GM18907 (cell line): ENCODE measurements at regions not wholly inside any gene's neighbourhood (a gene's known extent, or its start where the extent isn't known, plus 50 kb on each side); places are given as distances from the start of the nearest gene placed in this dataset.
"Not testable (repeated sequence)": the region's sequence is repeated elsewhere in the genome, so short reads cannot be mapped to it uniquely, and the experiment has no call there.

Experiments used
- ATAC-seq: cut with Tn5 transposase; IDR thresholded peaks from one replicate; pipeline ENCODE4 v1.9.1; 2021; ENCODE audit warnings: mild to moderate bottlenecking, moderate library complexity; ENCODE audit not compliant: unreplicated experiment

DNA sequence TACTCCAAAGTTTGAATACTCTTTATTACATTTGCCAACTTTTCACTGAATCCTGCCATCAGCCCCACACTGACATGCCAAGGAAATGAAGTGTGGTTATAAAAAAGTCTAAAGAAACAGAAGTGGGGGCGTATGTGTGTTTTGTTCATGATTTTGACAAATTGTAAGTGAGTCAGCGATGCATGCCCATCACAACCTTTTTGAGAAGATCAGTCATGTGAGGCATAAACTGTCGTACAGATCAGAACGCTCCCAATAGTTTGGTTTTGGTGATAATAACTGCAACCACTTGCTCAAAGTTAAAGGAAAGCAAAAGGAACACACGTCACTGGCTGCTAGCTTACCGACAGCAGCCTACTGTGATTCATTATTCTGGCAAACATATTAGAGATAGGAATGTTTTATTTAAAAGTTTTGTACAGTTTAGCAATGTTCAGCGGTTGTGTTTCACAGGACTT, 95.6 kb downstream of the RGS2 start:
- no peak for ATAC-seq

DNA sequence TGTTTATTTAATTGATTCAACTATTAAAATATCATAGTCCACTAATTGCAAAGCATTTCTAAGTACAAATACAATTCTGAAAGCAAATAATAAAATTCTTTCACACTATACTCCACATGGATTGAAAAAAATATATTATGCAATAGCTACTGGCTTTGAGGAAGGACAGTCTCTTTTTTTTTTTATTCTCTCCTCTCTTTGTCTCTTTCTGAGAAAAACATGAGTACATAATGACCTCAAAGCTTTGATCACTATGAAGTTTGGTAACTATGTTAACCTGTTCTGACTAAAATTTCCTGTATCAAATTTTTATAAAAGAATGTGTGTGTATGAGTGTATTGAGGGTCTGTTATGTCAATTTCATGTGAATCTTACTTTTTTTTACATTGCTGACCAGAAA, 96.2 kb downstream of the RGS2 start:
- ATAC-seq: no peak

DNA sequence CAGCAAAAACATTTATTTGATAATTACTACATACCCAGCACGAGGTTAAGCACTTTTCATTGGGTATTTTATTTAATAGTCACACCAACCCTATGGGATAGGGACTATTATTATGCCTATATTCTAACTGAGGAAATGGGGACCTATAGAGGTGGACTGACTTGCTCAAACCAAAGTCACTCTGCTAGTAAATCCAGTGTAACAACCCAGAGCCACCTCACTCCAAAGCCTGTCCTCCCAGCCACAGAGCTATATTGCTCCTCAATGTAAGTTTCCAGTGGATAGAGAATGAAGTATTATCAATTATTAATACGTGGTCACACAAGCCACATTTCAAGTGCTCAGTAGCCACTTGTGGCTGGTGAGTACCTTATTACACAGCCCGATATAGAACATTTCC, 97.5 kb downstream of the RGS2 start:
- ATAC-seq: no peak

DNA sequence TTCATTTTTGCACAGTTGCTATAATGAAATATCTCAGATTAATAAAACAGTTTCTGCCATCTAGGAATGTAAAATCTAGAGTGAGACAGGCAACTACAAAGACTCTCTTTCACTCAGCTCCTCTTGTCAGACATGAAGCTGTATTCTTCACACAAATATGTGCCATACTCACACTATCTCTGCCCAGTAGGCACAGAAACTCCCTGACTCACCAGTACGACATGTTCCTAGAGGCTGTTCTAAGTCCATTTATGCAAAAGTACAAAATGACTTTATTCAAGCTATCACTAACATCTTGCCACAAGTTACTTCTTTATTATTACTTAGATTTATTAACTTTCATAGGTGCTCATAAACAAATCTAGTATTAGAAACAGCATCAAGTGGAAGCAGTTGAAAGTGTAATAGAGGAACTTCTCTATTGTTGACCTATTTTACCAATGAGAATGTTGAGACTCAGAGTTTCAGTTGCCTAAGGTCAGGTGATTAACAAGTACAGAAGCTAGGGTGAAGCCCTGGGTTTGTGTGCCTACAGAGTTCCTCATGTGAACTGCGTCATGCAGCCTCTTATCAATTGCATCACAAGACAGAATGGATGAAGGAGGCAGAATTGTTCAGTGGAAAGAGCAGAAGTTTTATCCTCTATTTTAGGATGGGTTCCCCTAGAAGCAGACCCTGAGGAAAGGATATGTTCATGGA, 98.9 kb downstream of the RGS2 start:
- ATAC-seq: peak; percentile 44

DNA sequence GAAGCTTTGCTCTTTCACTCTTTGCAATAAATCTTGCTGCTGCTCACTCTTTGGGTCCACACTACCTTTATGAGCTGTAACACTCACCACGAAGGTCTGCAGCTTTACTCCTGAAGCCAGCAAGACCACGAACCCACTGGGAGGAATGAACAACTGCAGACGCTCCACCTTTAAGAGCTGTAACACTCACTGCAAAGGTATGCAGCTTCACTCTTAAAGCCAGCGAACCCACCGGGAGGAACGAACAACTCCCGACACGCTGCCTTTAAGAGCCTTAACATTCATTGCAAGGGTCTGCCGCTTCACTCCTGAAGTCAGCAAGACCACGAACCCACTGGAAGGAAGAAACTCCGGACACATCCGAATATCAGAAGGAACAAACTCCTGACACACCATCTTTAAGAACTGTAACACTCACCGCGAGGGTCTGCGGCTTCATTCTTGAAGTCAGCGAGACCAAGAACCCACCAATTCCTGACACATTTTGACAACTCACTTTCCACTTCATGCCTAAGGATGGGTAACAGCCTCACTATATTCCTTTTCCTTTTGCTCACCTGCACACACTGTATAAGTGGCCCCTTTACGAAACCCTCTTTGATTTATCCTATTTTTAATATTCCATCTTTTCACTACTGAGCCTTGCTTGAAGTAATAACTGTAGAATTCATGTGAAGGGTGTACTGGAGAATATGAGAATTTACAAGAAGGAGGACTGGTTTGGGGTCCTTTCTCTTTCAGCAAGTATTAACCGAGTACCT, 103.2 kb downstream of the RGS2 start:
- ATAC-seq: not testable (repeated sequence)

DNA sequence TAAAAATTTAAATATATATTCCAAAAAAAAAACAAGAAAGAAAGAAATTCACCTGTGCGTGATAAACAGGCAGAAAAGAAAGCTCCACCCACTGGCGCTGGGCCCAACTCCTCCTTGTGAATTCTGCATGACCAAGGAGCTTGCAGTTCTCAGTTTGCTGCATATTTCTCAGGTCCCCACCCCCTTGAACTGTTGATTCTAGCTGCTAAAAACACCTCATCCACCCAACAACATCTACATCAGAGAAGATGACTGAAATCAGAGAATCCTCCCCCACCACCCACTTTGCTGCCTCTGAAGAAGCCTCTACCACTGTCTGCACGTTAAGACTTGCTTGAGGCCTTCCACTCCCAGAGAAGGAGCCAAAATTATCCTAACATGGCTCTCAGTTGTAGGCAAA, 104.8 kb downstream of the RGS2 start:
- no peak for ATAC-seq

DNA sequence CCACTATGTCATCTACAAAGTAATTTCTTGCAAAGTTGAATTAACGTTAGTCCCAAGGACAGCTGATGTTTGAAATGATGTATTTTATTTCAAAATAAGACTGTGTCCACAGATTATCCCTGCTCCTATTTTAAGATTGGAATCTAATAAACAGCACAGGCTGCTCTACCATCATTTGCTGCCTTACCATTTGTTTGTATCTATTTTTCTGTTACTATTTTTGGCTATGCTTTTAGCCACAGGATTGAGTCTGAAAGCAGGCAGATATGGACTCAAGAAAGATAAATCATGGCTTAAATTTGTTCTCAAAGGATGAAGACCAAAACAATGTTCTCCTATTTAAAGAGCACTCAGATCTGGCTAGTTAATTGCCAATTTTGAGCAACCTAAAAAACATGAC, 105.3 kb downstream of the RGS2 start:
- no peak for ATAC-seq

DNA sequence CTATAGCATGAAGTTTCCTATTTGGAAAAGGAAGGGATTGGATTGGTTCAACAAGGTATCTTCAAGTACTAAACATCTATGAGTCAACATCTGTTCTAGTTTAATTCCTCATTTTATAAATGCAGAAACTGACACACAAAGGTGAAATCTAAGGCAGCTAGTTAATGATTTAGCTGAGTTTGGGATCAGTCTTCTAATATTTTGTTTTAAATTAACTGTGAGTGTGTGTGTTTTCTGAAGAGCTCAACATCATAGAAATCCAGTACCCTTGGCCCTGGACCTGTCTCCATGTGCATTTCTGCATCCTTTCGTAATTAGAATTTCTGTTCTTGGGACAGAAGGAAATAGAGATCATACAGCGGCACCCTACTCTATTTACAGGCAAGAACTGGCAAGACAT, 105.9 kb downstream of the RGS2 start:
- ATAC-seq: no peak

DNA sequence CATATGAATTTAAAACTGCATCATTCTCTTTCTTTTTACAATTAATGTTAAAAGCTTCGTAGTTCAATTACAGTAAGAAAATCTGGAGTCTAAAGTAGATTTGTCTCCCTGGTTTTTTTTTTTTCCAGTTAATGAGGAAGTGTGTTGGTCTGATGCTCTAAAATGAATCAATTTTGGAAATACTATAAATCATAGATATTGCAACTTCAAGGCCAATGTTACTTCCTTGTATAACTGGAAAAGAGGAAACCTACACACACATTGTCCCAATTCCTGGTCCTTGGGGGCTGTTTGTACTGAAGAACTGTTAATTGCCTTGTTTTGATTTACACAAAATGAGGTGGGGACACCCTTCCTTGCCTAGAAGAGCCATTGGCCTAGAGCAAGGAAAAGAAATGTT, 107.2 kb downstream of the RGS2 start:
- ATAC-seq: no peak

DNA sequence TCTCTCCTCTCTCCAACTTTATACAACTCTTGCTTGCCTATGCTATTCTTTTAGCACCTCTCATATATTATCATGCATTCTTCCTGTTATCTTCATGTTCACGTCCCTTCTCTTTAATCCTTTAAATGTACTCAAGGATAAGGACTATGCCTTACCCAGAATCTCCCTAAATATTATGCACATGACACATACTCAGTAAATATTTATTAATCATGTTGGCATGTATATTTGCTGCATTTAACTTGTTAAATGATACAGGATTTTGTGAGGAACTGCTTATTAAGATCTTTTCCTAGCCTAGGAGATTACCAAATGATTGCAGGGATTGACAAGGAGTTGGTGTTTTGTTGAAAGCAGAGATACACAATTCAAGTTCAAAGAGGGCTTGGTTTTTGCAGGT, 109.4 kb downstream of the RGS2 start:
- ATAC-seq: no peak

DNA sequence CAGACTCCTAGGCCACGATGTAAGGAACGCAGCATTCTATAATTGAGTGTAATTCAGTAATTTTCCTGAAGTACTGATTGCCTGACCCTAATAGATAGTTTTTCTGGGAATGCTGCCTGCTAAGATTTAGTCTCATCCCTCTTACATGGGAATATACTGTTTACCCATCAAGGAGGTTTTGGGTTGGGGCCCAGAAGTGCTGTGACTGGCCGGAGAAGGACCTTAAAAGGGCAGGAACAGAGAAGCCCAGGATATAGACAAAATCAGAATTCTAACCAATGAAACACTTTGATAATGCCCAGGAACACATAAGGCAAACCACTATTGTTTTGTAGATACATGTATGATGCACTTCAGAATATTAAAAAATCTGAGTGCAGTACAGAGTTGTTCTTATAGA, 111.6 kb downstream of the RGS2 start:
- no peak for ATAC-seq

DNA sequence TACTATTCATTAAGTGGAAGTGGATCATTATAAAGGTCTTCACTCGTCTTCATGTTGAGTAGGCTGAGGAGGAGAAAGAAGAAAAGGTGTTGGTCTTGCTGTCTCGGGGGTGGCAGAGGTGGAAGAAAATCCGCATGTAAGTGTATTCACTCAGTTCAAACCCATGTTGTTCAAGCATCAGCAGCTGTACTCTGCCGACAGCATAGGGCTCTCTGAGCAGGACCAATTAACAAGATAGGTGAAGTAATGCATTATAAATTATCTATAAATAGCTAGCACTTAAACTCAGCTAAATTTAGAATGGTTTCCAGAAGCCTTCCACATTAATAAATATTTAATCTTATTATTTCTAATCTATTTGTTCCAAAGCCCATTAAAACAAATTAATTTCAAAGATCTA, 116.8 kb downstream of the RGS2 start:
- ATAC-seq: no peak

DNA sequence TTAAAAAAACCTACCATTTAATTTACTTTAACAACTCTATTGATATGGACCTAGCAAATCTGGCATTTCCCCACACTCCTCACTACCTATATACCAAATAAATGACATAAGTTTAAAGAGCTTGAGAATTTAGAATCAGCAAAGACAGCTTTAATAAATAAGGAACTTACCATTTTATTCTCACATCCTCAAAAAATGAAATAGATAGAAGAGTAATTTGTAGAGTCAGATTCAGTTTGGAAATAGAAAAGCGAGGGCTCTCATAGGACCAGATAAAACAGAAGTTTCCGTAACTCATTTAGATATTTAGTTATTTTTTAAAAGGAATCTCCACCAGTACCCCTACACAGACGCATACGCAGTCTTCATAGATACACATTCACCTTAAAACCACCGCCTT, 117.9 kb downstream of the RGS2 start:
- ATAC-seq: no peak

DNA sequence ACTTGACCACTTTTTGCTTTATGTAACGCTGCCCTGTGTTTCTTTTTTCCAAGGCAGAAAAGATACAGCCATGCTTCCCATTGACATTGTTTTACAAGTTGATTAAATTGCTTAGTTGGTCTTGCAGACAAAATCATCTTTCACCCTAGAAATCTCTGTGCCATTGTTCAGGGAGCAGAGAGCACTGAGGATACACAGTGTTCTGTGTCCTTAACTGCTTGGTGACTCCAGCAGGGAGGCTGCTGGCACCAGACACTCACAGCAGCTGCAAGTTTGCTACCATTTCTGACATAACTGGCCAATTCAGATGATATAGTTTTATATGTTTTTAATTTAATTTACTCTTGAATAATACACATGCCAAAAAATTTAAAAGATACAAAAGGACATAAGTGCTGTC, 118.7 kb downstream of the RGS2 start:
- ATAC-seq: no peak

DNA sequence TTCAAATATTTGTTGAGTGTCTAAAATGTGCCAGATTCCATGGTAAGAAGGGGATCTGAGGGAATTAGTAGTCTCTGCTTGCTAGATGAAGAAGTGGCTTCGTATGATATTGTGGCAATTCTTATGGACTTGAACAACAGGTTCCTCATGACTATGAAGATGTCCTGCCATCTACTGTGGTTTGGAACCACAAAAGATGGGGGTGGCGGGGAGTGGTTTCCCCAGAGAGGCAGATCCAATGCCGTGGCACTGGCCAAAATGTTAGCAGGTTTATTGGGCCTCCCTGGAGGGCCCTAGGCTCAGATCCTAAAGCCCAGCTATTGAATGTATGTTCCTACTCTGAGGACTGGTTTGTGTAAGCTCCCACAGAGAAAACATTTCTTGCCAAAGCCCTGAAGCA, 120.8 kb downstream of the RGS2 start:
- no peak for ATAC-seq

DNA sequence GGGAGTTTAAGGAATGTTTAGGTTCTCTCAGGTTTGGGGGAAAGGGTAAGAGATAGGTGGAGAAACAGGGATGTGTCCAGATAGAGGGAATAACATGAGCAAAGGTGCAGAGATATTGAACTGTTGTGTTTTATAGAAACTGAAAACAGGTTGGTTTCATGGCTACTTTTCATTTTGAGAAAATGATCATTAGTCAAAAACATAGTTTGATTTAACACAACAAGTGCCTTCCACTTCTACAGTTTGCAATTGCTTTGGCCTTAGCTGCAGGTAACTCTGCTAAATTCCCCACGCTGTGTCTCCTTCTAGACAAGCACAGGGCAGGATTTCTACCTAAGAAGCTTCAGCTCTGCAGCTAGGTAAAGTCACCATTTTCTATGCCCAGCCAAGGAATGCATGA, 124.9 kb downstream of the RGS2 start:
- ATAC-seq: no peak

DNA sequence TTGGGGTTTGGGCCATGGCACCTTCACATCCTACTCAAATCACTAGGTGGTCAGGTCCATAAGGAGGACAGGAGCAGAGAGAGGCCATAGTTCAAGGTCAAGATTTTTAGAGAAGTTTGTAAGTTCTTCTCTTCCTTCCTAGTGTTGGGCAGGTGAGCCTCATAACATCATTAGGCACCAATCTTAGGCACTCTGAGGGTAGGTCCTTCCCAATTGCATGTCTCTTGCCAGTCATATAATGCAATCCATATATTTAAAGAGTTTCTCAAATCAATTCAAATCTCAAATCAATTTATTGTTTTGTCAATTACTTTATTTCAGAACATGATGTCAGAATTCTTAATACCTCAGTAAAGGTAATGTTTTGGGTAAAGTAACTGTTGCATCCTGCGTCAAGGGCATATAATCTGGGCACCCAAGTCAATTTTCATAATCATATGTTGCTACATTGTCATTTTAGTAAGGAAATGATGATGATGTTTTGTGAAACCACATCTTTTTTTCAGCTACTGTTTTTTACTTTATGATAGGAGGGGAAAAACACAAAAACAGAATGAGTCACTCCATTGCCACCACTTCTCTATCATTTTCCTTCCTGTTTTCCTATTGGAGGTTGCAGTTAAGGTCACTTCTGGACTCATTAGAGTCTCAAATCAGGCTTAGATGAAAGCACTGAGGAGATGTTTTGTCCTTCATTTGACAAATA, 122.7 kb downstream of the UCHL5 start:
- ATAC-seq: peak; percentile 52

DNA sequence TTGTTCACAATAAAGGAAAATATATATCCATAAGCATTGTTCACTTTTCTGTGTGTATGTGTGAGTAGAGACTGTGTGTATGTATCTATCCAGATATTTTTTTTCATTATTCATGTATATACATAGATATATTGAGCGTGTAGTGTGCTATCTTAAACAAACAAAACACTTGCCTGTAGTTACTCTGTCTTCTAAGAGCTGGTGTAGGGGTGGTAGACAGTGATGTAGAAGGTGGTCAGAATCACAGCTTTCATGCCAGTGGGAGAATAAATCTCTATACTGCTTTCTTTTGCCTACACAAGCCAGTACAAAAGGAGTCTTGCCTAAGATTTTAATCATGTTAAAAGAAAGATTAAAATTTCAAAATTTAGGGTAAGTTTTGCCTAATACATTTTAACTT, 122.0 kb downstream of the UCHL5 start:
- no peak for ATAC-seq

DNA sequence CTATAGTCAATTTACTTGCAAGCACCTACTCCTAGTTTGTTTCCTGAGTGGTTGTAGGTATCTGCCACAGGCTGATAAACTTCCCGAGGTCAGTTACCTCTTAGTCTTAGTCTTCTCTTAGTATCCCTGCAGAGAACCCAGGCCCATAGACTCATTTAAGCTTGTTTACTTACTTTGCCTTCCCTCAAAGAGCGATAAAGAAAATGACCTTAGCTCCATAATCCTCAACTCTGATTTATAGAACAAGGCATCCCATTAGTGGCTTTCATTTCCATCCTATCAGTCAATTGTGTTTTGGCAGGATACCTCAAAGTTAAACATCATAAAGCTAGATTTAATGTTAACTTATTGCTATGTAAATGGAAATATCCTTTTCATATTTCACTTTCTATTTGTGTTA, 119.7 kb downstream of the UCHL5 start:
- no peak for ATAC-seq

DNA sequence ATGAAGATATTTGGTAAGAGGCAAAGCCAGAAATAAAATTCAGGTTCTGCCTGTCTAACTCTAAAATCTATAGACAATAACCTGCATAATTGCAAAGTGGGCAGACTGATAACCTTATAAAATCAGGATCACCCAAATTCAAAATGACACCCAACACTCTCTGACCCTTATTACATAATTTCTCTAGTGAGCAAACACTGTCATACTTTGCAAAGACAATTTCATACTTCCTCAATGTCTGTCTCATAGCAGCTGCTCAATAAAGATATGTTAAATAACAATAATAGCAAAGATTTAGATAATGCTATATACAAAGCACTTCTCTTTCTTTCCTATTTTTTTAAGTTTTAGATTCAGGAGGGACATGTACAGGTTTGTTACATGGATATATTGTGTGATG, 118.5 kb downstream of the UCHL5 start:
- ATAC-seq: no peak

DNA sequence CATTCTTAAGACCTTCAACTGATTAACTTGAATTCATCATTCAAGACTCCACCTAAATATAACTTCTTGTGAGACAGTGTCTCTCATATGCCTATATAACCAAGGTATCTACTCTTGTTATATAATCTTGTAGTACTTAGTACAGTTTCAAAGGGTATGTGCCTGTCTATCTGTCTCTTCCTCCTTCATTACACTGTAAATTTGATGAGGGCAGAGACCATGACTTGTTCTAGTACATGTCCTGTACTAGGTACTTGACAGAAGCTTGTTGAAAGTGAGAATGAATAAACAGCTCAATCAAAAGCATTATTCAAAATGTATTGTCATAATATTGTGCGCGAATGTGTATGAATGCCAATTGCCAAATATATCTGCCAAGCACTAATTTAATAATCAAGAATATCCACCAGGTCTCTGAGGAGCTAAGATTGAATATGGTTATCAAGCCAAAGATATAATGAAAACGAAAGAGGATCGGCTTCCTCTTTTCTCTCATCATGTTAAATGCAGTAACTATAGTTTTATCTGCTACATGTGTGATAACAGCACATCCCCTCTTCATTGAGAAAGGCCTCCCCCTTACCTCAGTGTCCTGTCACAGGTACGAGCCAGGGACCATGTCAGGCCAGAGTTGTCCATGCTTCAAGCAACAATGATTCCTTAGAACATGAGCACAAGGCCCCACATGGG, 117.3 kb downstream of the UCHL5 start:
- no peak for ATAC-seq
